GM21529 (cell line): ENCODE measurements at regions not wholly inside any gene's neighbourhood (a gene's known extent, or its start where the extent isn't known, plus 50 kb on each side); places are given as distances from the start of the nearest gene placed in this dataset.
"Not testable (repeated sequence)": the region's sequence is repeated elsewhere in the genome, so short reads cannot be mapped to it uniquely, and the experiment has no call there.

Experiments
- ATAC-seq: cut with Tn5 transposase; IDR thresholded peaks from one replicate; pipeline ENCODE4 v1.9.1; 2021; ENCODE audit not compliant: unreplicated experiment

DNA sequence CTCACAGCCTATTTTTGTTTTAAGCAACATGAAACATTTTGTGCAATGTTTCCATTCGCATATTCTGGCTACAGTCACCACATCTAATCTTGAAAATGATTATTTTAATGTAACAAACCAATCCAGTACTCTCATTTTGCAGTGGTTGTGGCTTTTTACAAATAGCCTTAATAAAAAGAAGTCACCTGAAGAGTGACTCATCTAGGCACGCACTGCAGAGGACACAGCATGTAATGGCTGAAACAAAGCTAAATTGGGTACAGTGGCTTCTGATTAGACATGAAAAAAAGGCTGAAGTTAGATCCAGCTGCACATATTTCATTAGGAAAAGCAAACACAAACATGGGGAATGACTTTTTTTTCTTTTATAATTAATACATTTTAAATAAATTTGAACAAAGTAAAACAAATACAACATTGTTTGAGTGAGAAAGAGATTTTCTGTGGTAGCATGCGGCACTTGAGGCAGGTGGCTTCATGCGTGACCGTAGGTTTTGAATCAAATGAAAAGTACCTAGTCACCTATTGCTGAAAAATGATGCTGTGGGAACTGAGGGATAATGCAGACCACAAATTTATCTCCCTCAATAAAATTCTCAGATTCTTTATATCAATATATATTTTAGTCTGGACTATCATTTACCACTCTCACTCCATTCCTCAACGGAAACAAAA is 240.8 kb upstream of the DDX53 start:
- peak; percentile 91 for ATAC-seq

DNA sequence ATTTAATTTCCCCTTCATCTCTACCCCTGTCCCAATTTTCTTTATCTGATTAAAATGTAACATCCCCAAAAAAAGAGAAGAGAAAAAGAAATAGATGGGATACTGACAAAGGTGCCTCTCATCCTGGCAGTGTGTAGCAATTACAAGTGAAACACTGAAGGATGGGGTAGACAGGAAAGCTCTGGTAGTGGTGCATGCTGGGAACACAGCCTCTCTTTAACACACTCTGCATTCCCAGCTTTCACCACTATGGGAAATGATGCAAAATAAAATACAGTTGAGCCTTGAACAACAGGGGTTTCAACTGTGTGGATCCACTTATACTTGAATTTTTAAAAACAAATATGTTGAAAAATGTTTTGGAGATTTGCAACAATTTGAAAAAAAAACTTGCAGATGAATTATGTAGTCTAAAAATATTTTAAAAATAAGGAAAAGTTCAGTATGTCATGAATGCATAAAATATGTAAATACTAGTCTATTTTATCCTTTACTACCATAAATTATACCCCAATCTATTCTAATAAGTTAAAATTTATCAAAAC is 239.2 kb upstream of the DDX53 start:
- ATAC-seq, result no peak

DNA sequence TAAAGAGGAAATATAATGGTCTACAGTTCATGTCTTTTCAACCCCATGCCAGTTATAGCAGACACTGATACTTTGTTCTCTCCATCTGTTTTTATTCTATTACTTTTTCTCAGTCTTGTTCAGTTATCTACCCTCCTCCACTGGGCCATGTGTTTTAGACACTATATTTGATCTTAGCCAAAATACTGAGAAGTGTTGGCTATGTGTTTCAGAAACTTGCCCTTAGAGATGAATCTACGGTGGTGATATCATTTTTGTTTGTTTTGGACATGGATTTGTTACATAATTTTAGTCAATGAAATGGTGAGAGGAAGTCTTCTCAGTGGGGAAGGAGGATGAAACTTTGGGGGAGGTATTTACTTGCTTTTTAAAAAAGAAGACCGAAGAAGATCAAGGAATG is 211.5 kb upstream of the DDX53 start:
- ATAC-seq, result no peak

DNA sequence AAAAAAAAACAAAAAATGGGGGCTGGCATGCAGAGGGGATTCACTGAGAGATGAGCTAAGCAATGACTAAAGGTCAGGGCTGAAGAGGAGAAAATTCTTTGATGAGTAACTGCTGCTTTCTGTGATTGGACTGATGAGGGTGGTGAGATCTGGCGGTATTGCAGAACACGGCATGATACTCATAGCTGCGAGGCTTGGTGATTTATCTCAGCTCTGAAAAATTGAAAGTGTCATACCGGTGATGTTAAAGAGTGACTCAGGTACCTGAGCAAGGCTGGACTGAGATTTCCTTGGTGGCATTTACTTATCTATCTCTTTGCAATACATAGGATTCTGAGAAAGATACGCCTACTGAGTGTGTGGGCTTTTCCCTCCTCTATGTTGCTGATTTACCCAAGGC is 204.1 kb upstream of the DDX53 start:
- ATAC-seq, result no peak

DNA sequence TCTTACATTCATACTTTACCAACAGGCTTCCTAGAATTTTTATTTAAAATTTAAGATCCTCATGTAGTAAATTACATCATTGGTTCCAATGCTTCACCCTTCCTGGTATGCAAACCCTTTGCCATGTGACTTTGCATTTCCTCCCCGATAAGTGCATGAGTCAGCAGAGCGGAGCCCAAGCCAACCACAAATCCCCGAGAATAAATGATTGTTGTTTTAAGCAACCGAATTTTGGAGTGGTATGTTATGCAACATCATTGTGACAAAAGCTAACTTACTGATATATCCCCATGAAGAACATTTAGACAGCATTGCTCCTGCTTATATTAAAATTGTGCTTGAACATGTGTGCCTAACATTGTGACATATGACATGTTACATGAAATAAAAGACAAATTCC is 199.4 kb upstream of the DDX53 start:
- ATAC-seq, result no peak

DNA sequence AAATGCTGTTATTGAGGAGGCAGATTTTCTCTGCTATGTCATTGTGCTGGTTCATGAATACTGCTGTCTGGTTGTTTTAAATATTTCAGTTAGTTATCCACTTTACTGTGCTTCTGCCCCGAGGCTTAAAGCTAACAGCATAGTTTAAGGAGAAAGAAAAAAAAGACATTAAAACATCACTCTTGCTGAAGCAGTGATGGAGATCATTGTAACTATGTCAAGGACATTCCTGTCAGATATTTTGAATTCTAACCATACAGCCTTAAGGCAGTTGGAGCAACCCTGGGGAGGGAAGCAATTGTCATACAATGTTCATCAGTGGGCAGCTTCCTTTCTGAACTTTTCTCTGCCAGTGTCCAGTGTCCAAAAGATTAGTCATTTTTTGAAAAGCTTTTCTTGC is 199.0 kb upstream of the DDX53 start:
- no peak for ATAC-seq

DNA sequence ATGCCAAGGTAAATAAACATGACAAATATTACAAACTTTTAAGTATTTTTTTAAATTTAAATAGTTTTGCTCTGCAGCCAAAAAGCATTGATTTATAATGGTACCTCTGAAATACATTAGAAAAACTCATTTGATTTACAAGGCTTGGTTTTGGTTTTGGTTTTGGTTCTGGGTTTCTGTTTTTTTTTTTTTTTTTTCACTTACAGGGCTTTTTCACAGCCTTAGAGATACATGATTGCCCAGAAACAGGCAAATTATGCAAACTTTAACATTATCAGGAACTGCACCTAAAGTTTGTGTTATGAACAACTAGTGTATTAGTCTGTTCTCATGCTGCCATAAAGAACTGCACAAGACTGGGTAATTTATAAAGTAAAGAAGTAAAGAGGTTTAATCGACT is 196.4 kb upstream of the DDX53 start:
- ATAC-seq, result peak; percentile 47

DNA sequence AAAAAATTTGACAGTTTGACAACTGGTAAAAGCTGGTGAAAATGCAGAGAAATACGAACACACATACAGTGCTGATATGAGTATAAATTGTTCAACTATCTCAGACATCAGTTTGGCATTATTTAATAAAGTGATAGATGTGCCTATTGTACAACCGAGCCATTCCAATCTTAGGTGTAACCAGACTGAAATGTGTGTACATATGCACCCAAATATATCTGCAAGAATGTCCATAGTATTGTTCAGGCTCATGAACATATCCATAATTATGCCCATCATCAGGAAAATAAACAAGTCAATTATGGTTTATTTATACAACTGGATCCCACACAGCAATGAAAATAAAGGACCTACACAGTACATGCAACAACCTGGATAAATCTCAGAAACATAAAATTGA is 188.9 kb upstream of the DDX53 start:
- no peak for ATAC-seq

DNA sequence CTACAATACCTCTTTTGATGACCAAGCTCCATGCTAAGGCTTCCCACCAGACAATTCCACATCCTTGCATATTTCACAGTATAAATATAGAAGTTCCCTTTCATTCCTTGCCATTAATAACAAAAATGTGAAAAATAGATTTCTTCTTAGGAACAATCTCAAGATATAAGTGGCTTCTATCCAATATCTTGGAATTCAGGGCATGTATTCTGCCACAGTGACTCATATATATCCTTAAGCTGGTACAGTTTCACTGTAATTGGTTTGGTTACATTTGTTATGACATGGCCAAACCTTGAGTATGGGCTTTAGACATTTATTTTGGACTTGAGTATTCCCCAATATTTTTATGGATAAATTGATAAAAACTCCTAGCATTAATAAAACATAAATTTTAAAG is 181.7 kb upstream of the DDX53 start:
- ATAC-seq, result no peak

DNA sequence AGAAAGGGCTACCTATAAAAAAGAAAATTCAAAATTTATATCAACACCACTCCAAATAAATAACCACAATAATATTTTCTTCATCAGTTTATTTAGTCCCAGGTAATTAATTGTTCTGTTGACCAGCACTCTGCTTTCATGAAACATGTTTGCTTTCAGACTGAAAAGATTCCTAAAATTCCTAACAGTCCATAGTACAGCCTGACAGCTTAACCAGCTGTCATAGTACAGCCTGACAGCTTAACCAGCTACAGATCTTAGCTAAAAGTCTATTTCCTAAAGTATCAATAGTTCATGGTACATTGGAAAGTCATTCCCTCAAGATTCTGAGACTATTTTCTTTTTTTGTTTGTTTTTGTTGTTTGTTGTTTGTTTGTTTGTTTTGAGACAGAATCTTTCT is 144.1 kb upstream of the DDX53 start:
- no peak for ATAC-seq

DNA sequence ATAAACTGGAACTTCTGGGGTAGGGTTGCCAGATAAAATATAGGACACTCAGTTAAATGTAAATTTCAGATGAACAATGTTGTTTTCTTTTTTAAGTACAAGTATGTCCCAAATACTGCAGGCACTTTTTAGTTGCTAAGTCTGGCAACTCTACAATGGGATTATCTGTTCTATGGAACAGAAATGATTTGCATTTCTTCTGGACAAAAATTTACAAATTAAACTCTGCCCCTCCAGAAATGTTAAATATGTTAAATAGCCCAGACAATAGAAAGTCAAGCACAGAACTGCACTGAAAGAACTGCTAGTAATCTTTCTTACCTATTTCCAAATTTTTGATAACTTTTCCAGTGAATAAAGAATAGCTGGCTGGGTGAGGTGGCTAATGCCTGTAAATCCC is 140.1 kb upstream of the DDX53 start:
- no peak for ATAC-seq

DNA sequence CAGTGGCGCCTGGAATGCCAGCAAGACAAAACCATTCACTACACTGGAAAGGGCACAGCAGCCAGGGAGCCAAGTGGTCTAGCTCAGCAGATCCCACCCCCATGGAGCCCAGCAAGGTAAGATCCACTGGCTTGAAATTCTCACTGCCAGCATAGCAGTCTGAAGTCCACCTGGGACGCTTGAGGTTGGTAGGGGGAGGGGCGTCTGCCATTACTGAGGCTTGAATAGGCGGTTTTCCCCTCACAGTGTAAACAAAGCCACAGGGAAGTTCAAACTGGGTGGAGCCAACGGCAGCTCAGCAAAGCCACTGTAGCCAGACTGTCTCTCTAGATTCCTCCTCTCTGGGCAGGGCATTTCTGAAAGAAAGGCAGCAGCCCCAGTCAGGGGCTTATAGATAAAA is 133.0 kb upstream of the DDX53 start:
- not testable (repeated sequence) for ATAC-seq

DNA sequence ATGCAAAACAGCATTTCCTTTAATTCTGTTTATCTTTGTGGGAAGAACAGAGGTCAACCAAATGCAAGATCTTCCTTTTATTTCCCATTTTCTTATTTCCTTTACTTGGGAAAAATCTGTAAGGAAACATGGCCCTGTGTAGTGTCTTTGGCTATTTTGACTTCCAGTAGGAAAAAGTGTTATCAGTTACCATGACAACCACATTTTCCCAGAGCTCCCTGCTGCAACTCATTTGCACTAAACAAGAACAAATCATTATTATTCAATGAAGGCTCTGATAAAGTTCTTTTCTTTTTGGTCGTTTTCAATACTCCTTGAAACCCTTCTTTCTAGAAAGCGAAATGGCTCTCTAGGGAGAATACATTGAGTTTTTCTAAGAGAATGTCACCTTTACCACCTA is 117.2 kb upstream of the DDX53 start:
- no peak for ATAC-seq

DNA sequence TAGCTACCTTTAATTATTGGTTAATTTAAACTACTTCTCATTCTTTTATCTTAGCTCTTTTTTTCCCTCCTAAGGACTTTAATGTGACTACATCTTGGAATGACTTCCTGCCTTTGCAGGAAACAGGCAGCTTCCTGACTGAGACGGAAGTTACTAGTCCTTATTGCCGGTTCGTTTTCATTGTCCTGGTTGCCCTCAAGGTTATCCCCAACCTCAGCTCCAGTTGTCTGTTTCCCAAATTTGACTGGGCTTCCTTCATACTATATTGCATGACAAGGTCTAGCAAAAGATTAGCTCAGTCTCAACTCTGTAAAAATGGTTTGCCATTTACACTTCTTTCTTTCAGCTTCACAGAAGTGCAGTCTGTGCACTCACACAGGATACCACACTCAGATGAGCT is 109.9 kb upstream of the DDX53 start:
- no peak for ATAC-seq

DNA sequence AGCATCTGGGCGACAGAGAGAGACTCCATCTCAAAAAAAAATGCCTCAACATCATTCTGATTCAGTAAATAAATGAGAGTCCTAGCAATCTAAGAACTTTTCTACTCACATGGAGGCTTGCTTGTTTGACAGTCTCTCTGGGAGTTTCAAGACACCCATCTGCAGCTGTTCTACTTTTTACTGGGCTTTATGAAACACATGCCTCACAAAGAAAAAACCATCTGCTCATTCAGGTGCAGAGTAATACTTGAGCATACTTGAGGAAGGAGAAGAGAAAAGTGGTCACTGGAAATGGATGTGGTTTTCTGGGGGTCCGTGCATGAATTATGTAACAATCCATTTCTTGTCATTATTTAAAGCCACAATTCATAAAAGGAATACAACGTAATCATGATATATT is 87.1 kb upstream of the DDX53 start:
- ATAC-seq, result no peak

DNA sequence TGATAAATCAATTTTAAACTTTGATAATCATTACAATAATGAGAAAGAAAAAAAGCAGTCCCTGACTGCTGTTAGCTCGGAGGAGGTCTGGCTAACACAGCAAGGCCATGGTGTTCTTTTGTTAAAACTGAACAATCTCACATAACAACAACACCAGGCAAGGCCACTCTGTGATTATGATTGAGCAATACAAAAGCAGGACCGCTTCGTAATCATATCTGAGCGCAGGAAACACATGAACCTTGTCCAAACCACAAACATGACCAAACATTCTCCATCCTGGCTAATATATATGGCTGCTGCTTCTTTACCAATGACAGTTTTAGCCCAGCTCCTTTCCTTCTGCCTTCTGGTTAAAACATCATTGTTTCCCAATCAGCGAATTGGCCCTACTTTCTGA is 76.8 kb upstream of the DDX53 start:
- ATAC-seq, result no peak

DNA sequence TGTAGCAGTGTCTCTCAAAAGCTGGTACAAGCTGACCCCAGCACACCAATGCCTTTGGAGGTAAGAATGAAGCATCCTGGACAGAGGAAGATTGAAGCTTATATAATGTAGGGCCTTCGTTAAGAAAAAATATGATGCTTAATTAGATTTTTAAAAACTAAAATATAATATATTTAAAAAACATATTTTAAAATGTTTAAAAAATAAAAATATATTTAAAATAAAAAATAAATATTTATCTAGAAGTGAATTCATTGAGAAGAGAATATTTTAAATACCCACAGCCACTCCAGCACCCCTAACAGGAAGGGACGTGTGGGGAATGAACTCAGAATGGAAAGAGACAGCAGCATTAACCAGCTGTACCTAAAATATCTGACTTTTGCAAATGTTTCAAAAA is 65.1 kb upstream of the DDX53 start:
- ATAC-seq, result no peak

DNA sequence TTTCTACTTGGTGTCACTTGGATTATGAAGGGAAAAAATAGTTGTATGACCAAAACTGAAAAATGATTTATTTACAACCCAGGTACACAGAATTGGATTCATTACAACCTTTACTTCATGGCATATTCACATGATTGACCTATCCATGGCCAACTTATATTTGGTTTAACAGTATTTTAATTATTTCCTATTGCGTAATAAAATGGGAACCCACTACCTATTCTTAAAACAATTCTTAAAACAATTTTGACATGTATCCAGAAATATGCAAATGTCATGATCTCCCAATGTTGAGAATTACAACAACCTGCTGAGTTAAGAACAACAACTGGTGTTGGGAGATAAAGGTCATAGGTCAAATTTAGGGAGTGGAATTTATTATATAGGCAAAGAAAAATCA is 54.8 kb upstream of the DDX53 start:
- no peak for ATAC-seq
